ENCODE measurements at regions not wholly inside any gene's neighbourhood (a gene's known extent, or its start where the extent isn't known, plus 50 kb on each side); places are given as distances from the start of the nearest gene placed in this dataset.

DNA sequence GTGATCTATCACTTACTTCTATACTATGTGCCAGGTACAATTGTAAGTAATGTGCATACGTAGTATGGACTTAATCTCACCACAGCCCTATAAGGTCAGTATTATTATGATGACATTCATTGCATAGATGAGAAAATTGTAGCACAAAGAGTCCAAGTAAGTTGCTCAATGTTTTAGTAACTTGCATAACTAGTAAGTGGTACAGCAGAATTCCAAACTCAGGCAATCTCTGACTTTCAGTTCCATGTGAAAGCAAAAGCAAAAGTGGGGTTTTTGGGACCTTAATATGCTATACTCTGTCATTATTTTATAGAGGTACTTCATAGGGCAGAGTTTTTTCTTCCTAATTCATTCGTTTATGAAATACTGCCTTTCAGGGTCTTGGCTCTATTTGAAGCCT is 188.8 kb upstream of the VEGFC start:
- DNase-seq = no peak

- peak; percentile 27 for DNase-seq
Measured at GRCh38 chr4:176988226-176988625, 195.5 kb upstream of the VEGFC start.

- no peak for DNase-seq
Measured at GRCh38 chr4:176989186-176989585, 196.5 kb upstream of the VEGFC start.

- no peak for DNase-seq
Measured at GRCh38 chr4:176999935-177000543, 207.3 kb upstream of the VEGFC start.

DNA sequence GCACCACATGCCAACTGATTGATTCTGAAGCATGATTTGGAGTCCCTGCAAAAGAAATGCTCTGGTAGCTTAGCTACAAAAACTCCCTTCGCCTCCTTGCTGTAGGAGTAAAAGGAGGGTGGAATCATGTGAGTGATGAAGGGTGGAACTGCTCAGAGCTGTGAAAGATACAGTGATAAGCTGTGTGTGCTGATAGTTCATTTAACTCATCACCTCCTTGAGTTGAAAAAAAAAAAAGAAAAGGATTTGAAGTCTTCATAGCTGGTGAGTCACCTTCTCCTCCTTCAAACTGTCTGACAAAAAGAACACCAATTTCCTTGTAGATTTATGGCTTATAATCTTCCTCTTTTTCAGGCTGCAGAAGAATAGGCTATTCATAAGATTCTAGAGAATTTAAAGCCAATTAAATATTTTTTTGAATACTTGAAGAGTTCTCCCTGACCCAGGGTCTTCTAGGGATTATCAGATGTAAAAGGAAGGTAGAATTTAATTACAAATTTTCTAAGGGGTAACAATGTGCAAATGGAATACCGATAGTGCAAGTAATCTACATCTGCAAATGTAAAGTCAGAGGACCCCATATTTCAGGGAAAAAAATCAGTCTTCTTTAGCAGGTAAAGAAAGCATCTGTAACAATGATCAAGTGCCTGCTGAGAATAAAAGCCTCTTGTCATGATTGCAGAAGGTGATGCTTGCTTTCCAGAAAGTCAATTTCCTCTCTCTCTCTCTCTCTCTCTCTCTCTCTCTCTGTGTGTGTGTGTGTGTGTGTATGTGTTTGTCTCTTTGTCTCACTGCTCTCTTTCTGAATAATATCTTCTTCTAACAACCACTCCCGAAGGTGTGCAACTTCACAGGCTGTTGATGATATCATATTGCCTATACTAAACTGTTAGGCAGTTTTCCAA is 208.8 kb upstream of the VEGFC start:
- no peak for DNase-seq

GRCh38 chr4:177005674-177006230 is 213.0 kb upstream of the VEGFC start:
- no peak for DNase-seq

DNA sequence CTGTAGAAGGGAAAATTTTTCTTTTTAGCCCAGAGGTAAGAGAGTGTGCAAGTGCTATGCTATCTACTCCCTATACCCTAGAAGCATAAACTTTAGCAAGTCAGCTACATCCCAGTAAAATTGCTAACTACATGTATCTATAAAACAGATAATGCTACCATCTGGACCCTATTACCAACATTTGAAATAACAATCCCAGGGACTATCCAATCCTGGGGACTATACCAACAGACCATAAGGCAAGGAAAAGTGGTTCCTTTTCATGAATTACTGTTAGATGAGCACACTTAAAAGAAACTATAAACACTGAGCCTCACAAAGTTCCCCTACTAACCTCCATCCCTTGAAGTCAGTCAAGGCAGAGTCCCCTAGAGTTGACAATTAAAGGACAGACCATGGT is 213.6 kb upstream of the VEGFC start:
- DNase-seq = no peak

GRCh38 chr4:177008071-177008835 is 215.5 kb upstream of the VEGFC start:
- DNase-seq = no peak

- no peak for DNase-seq
Measured at GRCh38 chr4:177008836-177009501, 216.2 kb upstream of the VEGFC start.

DNA sequence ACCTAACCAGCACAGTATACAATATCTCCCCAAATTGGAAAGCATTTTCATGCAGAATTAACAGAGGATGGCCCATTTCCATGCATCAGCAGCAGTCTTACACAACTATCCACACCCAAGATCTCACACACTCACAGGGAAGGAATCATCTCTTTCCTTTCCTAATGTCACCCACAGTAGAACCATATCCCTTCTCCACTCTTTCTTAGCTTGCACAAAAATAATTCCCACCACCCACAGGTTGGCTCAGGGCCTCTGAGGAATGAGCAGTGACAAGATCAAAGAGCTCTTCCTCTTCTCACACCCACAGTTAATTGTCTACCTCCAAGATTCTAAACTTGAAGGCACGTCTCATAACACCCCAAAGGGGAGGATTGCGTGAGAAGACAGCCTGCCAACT is 217.7 kb upstream of the VEGFC start:
- DNase-seq = no peak

- DNase-seq = no peak
Measured at GRCh38 chr4:177012918-177013545, 220.3 kb upstream of the VEGFC start.

- no peak for DNase-seq
Measured at GRCh38 chr4:177016541-177017141, 223.9 kb upstream of the VEGFC start.

- DNase-seq = peak; percentile 1
Measured at GRCh38 chr4:177023951-177024350, 231.2 kb upstream of the VEGFC start.

GRCh38 chr4:177032341-177032740 is 239.6 kb upstream of the VEGFC start:
- DNase-seq = no peak

DNA sequence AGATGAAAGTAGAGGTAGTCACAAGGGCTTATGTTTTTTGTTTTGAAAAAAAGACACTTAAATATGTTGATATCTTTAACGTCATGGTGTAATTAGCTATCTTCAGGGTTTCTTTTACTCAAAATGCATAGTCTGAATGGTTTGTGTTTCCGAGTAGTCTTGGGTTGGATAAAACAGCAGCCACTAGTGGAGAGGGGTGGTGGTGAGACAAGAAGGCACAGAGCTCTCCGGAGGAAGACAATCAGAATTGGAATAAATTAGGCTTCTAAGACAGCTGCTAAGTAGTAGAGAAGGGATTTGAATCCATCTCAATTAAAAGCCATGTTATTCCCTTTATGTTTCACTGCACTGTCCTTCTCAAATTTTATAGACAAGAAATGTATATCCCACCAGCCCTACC is 240.4 kb upstream of the VEGFC start:
- DNase-seq = peak; percentile 4

DNA sequence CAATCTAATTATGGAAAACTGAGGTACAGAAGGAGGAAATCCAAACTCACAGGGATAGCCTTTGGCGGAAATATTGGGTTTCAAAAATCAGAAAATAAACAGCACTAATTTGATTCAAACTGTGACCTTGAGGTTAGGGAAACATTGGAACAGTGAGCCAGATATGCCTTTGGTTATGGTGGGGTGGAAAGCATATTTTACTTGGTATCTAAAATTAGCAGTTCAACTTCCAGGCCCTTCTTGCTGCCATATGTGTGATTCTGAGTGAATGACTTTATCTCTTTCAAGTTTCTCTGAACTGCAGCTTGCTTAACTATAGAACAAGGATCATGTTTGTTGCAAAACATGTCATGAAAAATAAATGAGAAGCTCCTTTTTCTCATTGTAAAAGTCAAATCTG is 240.9 kb upstream of the VEGFC start:
- no peak for DNase-seq

GRCh38 chr4:177041356-177041755 is 248.6 kb upstream of the VEGFC start:
- DNase-seq = no peak

DNA sequence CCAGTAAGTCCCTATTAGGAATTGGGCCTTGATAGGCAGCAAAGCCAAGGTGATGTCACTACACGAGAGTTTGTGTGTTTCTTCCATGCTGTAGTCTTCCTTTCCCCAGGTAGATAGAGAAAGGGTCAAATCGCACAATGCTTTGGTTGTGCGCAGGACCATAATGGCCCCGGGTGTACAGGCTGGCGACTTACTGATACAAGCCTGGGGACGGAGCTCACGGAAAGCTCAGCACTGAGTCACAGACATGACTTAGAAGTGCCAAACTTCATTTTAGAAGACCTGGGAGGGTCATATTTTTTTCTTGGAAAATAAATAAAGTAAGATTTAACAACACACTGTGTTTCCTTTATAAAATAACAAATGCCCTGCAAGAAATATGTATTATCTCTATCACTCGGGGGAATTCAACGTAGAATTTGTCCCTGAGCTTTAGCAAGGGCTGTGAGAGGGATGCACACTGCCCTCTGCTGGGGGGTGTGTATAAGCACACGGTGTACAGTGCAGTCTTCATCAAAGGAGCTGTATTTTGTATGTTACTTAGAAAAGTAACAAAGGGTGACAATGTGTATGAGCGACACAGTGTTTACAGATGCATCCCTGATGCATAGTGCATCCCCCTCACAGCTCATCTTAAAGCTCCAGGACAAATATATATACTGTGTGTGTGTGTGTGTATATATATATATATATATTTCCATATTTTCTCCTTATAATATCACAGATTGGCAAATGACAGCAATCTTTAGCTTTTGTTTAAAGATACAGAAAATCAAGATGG is 254.5 kb upstream of the VEGFC start:
- peak; percentile 70 for DNase-seq

GRCh38 chr4:177047851-177048174 is 255.1 kb upstream of the VEGFC start:
- DNase-seq = no peak

- peak; percentile 76 for DNase-seq
Measured at GRCh38 chr4:177051473-177052060, 258.1 kb upstream of the NEIL3 start.
